Upper lobe of right lung (tissue), 1 donor: ENCODE measurements at regions not wholly inside any gene's neighbourhood (a gene's known extent, or its start where the extent isn't known, plus 50 kb on each side); places are given as distances from the start of the nearest gene placed in this dataset.
"Not testable (repeated sequence)": the region's sequence is repeated elsewhere in the genome, so short reads cannot be mapped to it uniquely, and the experiment has no call there.

Experiments used
- ATAC-seq: fragments of 200-7000 bp; cut with Tn5 transposase; one replicate; pipeline ENCODE4 v1.9.1; 2020; ENCODE audit warnings: mild to moderate bottlenecking, moderate library complexity
- DNase-seq: peaks from one replicate; pipeline ENCODE4 v3.0.0-alpha.2; 2020
- H3K27ac ChIP-seq: fragments of 200-600 bp; one replicate; pipeline ENCODE4 v1.8.0; 2022
- H3K27me3 ChIP-seq: fragments of 200-600 bp; one replicate; pipeline ENCODE4 v1.8.0; 2022; ENCODE audit warnings: mild to moderate bottlenecking
- H3K36me3 ChIP-seq: fragments of 200-600 bp; one replicate; pipeline ENCODE4 v1.8.0; 2022
- H3K4me1 ChIP-seq: fragments of 200-600 bp; one replicate; pipeline ENCODE4 v1.8.0; 2022
- H3K4me3 ChIP-seq: fragments of 200-600 bp; one replicate; pipeline ENCODE4 v1.8.0; 2022; ENCODE audit warnings: mild to moderate bottlenecking
- H3K9me3 ChIP-seq: fragments of 200-600 bp; one replicate; pipeline ENCODE4 v1.8.0; 2022
- intact Hi-C: fragments of 100-400 bp; cut with DNase I; formaldehyde crosslinking; loops from one replicate; pipeline ENCODE4 v1.11.0; 2022
- TF ChIP-seq, protein P1 (sequence below): fragments of 200-600 bp; IDR thresholded peaks from one replicate; pipeline ENCODE4 v1.8.0; 2022; ENCODE audit warnings: antibody characterized with exemption
- donor health status: DM: no; HTN: yes; CAD: no; lungs with severe emphysema.

DNA sequence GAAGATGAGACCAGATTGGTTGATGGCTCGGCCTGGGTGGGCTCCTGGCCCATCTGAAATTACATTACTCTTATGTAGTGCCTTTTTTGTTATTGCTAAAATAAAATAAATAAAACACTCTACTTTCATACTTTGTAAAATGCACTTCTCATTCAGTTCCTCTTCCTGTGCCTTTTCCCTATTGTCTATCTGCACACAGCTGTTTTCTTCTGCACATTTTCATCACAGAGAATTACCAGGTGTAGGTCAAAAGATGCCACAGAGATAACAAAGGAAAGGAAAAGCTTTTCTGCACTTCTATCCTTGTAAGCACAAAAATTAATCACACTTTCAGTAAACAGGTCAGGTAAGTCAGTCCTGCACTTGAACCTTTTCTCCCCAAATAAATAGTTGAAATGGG is 265.1 kb downstream of the BTG1 start:
- Histone ChIP-seq H3K27ac (no peak overlapping the region), H3K9me3 (no peaks in the 10 kb centered on the region), H3K4me1 (no peaks in the 10 kb centered on the region), H3K4me3 (no peak overlapping the region), H3K36me3 (no peaks in the 10 kb centered on the region), H3K27me3 (no peaks in the 10 kb centered on the region)
- TF ChIP-seq, protein P1, sequence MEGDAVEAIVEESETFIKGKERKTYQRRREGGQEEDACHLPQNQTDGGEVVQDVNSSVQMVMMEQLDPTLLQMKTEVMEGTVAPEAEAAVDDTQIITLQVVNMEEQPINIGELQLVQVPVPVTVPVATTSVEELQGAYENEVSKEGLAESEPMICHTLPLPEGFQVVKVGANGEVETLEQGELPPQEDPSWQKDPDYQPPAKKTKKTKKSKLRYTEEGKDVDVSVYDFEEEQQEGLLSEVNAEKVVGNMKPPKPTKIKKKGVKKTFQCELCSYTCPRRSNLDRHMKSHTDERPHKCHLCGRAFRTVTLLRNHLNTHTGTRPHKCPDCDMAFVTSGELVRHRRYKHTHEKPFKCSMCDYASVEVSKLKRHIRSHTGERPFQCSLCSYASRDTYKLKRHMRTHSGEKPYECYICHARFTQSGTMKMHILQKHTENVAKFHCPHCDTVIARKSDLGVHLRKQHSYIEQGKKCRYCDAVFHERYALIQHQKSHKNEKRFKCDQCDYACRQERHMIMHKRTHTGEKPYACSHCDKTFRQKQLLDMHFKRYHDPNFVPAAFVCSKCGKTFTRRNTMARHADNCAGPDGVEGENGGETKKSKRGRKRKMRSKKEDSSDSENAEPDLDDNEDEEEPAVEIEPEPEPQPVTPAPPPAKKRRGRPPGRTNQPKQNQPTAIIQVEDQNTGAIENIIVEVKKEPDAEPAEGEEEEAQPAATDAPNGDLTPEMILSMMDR: no peak
- no peak for DNase-seq
- no peak for ATAC-seq
- intact Hi-C loops: no loop called here

DNA sequence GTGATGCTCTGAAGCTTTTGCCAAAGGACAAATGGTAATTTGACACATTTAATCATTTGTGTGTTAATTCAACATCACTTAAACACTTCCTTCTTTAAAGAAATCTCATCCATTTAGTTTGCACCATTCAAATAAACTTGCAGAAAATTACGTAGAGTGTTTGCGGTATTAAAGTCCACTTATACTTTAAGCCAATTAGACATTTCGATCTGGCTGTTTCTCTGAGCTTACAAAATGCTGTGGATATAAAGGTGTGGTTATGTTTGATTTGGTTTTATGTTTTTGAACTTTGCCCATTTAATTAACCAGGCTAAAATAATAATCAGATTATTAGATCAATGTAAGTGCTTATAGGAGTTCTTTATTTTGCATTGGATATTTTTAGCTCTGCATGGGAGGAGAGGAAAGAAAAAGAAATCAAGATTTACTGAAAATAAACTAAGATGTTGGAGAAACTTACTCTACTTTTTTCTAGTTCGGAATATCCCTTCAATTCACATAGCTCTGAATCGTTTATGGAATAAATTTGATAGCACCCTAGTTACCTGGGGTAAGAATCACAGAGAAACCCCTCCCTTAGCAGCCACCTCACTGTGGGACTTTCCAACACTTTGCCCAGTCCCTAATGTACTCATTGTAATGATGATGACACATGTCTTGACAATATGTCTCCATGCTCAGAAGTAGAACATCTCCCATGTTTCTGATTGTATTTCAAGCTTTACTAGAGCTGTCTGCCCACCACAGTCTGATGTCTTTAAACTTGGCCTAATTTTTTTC is 268.0 kb downstream of the BTG1 start:
- Histone ChIP-seq H3K4me1 (no peaks in the 10 kb centered on the region), H3K9me3 (no peaks in the 10 kb centered on the region), H3K27me3 (no peaks in the 10 kb centered on the region), H3K27ac (no peak overlapping the region), H3K36me3 (no peaks in the 10 kb centered on the region), H3K4me3 (no peak overlapping the region)
- DNase-seq (no peak), ATAC-seq (no peak)
- intact Hi-C loops: no loop called here
- TF ChIP-seq, protein P1: no peak

DNA sequence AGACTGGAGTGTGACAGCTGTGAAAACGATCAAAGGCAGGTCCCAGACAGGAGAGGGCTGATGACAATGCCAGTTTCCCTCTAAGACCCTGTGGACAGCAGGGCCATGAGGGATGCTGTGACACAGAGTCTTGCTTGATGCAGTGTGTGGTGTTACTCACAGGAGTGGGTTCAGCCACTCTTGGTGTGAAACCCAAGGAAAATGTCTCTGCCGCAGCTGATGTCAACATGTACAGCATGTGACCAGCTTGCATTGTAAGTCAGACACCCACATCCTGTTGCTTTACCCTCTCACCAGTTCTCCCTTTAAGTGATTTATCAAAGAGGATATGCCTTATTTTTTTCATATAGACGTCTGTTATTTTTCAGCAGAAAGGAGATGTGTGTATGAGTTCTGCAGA is 268.6 kb downstream of the BTG1 start:
- Histone ChIP-seq H3K4me1 (peaks cover under 1% of the 10 kb centered on the region), H3K9me3 (no peaks in the 10 kb centered on the region), H3K27ac (peak overlapping the region; percentile 24), H3K27me3 (no peaks in the 10 kb centered on the region), H3K4me3 (no peak overlapping the region), H3K36me3 (no peaks in the 10 kb centered on the region)
- TF ChIP-seq, protein P1: no peak
- ATAC-seq: peak; percentile 97
- intact Hi-C loops: no loop called here
- DNase-seq: peak; percentile 65

DNA sequence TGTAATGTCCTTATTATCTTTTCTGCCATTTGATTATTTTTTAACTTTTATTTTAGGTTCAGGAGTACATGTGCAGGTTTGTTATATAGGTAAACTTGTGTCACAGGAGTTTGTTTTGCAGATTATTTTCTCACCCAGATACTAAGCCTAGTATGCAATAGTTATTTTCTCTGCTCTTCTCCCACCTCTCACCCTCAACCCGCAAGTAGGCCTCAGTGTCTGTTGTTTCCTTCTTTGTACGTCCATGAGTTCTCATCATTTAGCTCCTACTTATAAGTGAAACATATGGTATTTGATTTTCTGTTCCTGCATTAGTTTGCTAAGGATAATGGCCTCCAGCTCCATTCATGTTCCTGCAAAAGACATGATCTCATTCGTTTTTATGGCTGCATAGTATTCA is 270.0 kb downstream of the BTG1 start:
- H3K9me3 ChIP-seq, H3K36me3 ChIP-seq, H3K27me3 ChIP-seq, DNase-seq, intact Hi-C loops, H3K4me1 ChIP-seq, H3K4me3 ChIP-seq, H3K27ac ChIP-seq, ATAC-seq: not testable (repeated sequence)

DNA sequence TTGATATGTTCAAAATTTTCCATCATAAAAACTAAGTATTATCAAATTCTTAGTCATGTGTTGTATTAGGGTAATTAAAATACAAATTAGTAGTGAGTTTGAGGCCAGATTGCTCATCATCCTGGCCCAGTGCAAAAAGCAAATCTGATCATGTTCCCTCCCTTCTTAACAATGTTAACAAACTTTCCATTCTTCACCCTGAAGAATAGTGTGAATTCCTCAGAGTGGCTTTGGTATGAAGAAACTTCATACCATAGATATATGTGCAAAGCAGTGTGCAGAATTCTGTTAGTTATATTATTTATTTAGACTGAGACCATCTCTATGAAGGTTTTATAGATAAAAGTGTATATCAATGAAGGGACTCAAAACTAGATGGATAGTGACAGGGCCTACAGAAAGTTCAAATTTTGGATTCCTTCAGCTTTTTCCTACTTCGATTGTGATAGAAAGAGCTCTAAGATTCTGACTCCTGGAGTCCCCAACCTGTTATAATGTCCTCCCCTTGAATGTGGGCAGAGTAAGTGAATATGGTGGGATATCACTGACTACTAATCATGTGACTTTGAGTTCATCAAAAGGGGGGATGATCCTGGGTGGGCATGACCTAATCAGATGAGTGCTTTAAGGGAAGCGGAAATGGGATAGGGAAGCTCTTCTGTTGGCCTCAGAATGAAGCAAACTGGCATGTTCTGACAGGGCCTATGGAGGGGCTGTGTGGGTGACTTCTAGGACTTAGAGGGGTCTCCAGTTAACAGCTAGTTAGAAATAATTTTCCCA is 271.4 kb downstream of the BTG1 start:
- peaks cover 15% of the 10 kb centered on the region for H3K4me1 ChIP-seq
- no peaks in the 10 kb centered on the region for H3K9me3 ChIP-seq
- no peak overlapping the region for H3K27ac ChIP-seq
- intact Hi-C loops: no loop called here
- H3K27me3 ChIP-seq: no peaks in the 10 kb centered on the region
- H3K4me3 ChIP-seq: no peak overlapping the region
- DNase-seq (no peak), ATAC-seq (no peak)
- TF ChIP-seq, protein P1: no peak
- H3K36me3 ChIP-seq: no peaks in the 10 kb centered on the region

DNA sequence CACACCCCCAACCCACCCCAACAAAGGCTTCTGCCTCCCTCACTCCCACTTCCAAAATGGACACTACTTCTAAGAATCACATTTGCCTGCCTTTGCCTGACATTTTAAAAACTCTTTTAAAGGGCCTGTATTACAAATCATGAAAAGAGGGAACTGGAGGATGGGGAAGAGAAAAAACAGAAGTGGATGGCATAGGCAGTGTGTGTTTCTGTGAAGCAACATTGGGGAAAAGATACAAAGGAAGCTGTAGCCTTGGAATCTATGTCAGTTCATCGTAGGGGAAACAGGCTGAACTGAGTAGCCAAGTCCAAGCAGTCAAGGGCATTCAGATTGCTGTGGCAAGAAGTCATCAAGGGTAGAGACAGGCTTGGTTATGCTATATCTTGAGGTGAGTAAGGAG is 273.9 kb downstream of the BTG1 start:
- intact Hi-C loops: no loop called here
- Histone ChIP-seq H3K4me1 (peaks cover 15% of the 10 kb centered on the region), H3K4me3 (no peak overlapping the region), H3K27me3 (no peaks in the 10 kb centered on the region), H3K9me3 (no peaks in the 10 kb centered on the region), H3K36me3 (no peaks in the 10 kb centered on the region), H3K27ac (peak overlapping the region; percentile 24)
- DNase-seq: no peak
- ATAC-seq: peak; percentile 90
- TF ChIP-seq, protein P1: no peak
